HEK293 (cell line): ENCODE measurements at regions not wholly inside any gene's neighbourhood (a gene's known extent, or its start where the extent isn't known, plus 50 kb on each side); places are given as distances from the start of the nearest gene placed in this dataset.

Source experiments
- CTCF ChIA-PET: fragments of 350-600 bp; formaldehyde crosslinking; extraction: SDS; loops from one replicate; lab custom pipeline; 2021; ENCODE audit warnings: antibody characterized with exemption; lab: Yijun Ruan, JAX
- POLR2A ChIA-PET: fragments of 300-600 bp; formaldehyde crosslinking; extraction: SDS; loops from one replicate; lab custom pipeline; 2020; ENCODE audit warnings: antibody characterized with exemption, inconsistent platforms; lab: Yijun Ruan, JAX
- H3K27ac ChIP-seq: fragments of 200-500 bp; sonication (Bioruptor generic); 2 replicates; pipeline ENCODE4 v1.5.1; 2014; ENCODE audit warnings: low read depth, low read length, control low read depth, inconsistent platforms; ENCODE audit errors: extremely low read depth
- H3K36me3 ChIP-seq, 2 experiments: fragments of 200-500 bp in 1 of 2; sonication (Bioruptor generic) in 1 of 2; 1 replicate in 1 of 2; 2 replicates in 1 of 2; pipeline ENCODE4 v1.5.1; 2014 to 2017; ENCODE audit warnings: inconsistent platforms in 2 of 2, low read length in 2 of 2; ENCODE audit not compliant: control insufficient read depth in 2 of 2, insufficient read depth in 1 of 2
- H3K4me1 ChIP-seq: fragments of 200-500 bp; sonication (Bioruptor generic); 2 replicates; pipeline ENCODE4 v1.5.1; 2014; ENCODE audit warnings: mild to moderate bottlenecking, low read length, inconsistent platforms; ENCODE audit not compliant: control insufficient read depth, insufficient read depth
- H3K4me3 ChIP-seq: 2 replicates; pipeline ENCODE4 v1.5.1; 2011; ENCODE audit warnings: low read depth, mild to moderate bottlenecking, control low read depth, low read length, moderate library complexity
- H3K9me3 ChIP-seq: fragments of 200-500 bp; sonication (Bioruptor generic); 2 replicates; pipeline ENCODE4 v1.5.1; 2014; ENCODE audit warnings: low read depth, low read length, inconsistent platforms; ENCODE audit not compliant: control insufficient read depth, insufficient read depth
- BCL6B ChIP-seq: fragments of 450-650 bp; formaldehyde crosslinking; IDR thresholded peaks from 2 replicates; pipeline ENCODE4 v1.5.1; 2017; ENCODE audit warnings: missing biosample characterization, missing genetic modification characterization
- ELK4 ChIP-seq: IDR thresholded peaks from 2 replicates; pipeline ENCODE4 v1.6.1; 2011; ENCODE audit warnings: mild to moderate bottlenecking, low read depth, low read length, borderline replicate concordance
- IKZF3 ChIP-seq: fragments of 450-650 bp; IDR thresholded peaks from 2 replicates; pipeline ENCODE4 v1.5.0; 2018; ENCODE audit warnings: missing biosample characterization, mild to moderate bottlenecking, missing genetic modification characterization, moderate library complexity
- MZF1 ChIP-seq: fragments of 450-650 bp; formaldehyde crosslinking; IDR thresholded peaks from 2 replicates; pipeline ENCODE4 v1.5.1; 2017; ENCODE audit warnings: missing biosample characterization, missing genetic modification characterization, borderline replicate concordance
- OSR2 ChIP-seq: fragments of 450-650 bp; formaldehyde crosslinking; IDR thresholded peaks from 2 replicates; pipeline ENCODE4 v1.5.1; 2016; ENCODE audit warnings: missing biosample characterization, missing genetic modification characterization
- PRDM4 ChIP-seq: fragments of 450-650 bp; formaldehyde crosslinking; IDR thresholded peaks from 2 replicates; pipeline ENCODE4 v1.5.1; 2017; ENCODE audit warnings: missing biosample characterization, missing genetic modification characterization
- ZFHX2 ChIP-seq: fragments of 450-650 bp; formaldehyde crosslinking; conservative IDR thresholded peaks from 2 replicates; pipeline ENCODE4 v1.5.1; 2016; ENCODE audit warnings: missing biosample characterization, missing genetic modification characterization
- ZNF132 ChIP-seq: fragments of 450-650 bp; formaldehyde crosslinking; IDR thresholded peaks from 2 replicates; pipeline ENCODE4 v1.5.1; 2017; ENCODE audit warnings: missing biosample characterization, missing genetic modification characterization, borderline replicate concordance
- ZNF16 ChIP-seq: fragments of 450-650 bp; formaldehyde crosslinking; IDR thresholded peaks from 2 replicates; pipeline ENCODE4 v1.5.1; 2016; ENCODE audit warnings: low read depth, missing biosample characterization, missing genetic modification characterization
- ZNF433 ChIP-seq: fragments of 450-650 bp; formaldehyde crosslinking; IDR thresholded peaks from 2 replicates; pipeline ENCODE4 v1.5.1; 2016; ENCODE audit warnings: missing biosample characterization, missing genetic modification characterization, low read depth
- ZNF449 ChIP-seq: fragments of 450-650 bp; formaldehyde crosslinking; IDR thresholded peaks from 2 replicates; pipeline ENCODE4 v1.5.1; 2017; ENCODE audit warnings: missing biosample characterization, mild to moderate bottlenecking, missing genetic modification characterization, moderate library complexity
- ZNF514 ChIP-seq: fragments of 450-650 bp; formaldehyde crosslinking; IDR thresholded peaks from 2 replicates; pipeline ENCODE4 v1.5.1; 2016; ENCODE audit warnings: missing biosample characterization, missing genetic modification characterization
- ZNF747 ChIP-seq: fragments of 450-650 bp; formaldehyde crosslinking; IDR thresholded peaks from 2 replicates; pipeline ENCODE4 v1.5.1; 2016; ENCODE audit warnings: missing biosample characterization, missing genetic modification characterization
- ZNF830 ChIP-seq: fragments of 450-650 bp; IDR thresholded peaks from 2 replicates; pipeline ENCODE4 v1.5.0; 2018; ENCODE audit warnings: missing biosample characterization, missing genetic modification characterization, low read depth, mild to moderate bottlenecking, moderate library complexity
- ZNF837 ChIP-seq: fragments of 450-650 bp; formaldehyde crosslinking; IDR thresholded peaks from 2 replicates; pipeline ENCODE4 v1.5.1; 2016; ENCODE audit warnings: missing biosample characterization, missing genetic modification characterization
- ZSCAN23 ChIP-seq: fragments of 450-650 bp; formaldehyde crosslinking; IDR thresholded peaks from 2 replicates; pipeline ENCODE4 v1.5.1; 2016; ENCODE audit warnings: missing biosample characterization, missing genetic modification characterization
- ZXDB ChIP-seq: fragments of 450-650 bp; formaldehyde crosslinking; IDR thresholded peaks from 2 replicates; pipeline ENCODE4 v1.5.1; 2016; ENCODE audit warnings: missing biosample characterization, missing genetic modification characterization

- Histone ChIP-seq H3K36me3 (no peaks in the 10 kb centered on the region), H3K9me3 (no peaks in the 10 kb centered on the region), H3K4me3 (no peak overlapping the region), H3K4me1 (no peaks in the 10 kb centered on the region), H3K27ac (no peak overlapping the region)
- no peak for TF ChIP-seq ZNF433 (tag by site-specific recombination)
- no peak for TF ChIP-seq ZFHX2 (tag by site-specific recombination)
- TF ChIP-seq ELK4: no peak
- CTCF ChIA-PET: interaction anchor here (0.6 to 1.3 kb wide), 4 partner anchors 11 to 260 kb away, joined by 3 to 4 read pairs (median 3); no protein-coding TSS in a partner anchor
- POLR2A ChIA-PET: no interaction called here
Observed at GRCh38 chr4:122065149-122065548, 87.0 kb upstream of the BLTP1 start.

- Histone ChIP-seq H3K27ac (no peak overlapping the region), H3K36me3 (no peaks in the 10 kb centered on the region), H3K9me3 (no peaks in the 10 kb centered on the region), H3K4me1 (no peaks in the 10 kb centered on the region), H3K4me3 (no peak overlapping the region)
- ChIA-PET POLR2A (no interaction called here), CTCF (interaction anchor here (0.5 to 0.6 kb wide), 2 partner anchors 9 to 102 kb away, joined by 3 read pairs; no protein-coding TSS in a partner anchor)
- TF ChIP-seq MZF1 (tag by site-specific recombination) (no peak), PRDM4 (tag by site-specific recombination) (no peak), ZNF16 (tag by site-specific recombination) (no peak), ZNF747 (no peak)
Observed at GRCh38 chr4:122053186-122053585, 98.9 kb upstream of the BLTP1 start.

GRCh38 chr4:122052677-122053076 lies 99.5 kb upstream of the BLTP1 start:
- H3K9me3 ChIP-seq: no peaks in the 10 kb centered on the region
- CTCF ChIA-PET: interaction anchor here (0.6 kb wide), 1 partner anchor 9 kb away, joined by 3 read pairs; no protein-coding TSS in a partner anchor
- no peak overlapping the region for H3K4me3 ChIP-seq
- no peaks in the 10 kb centered on the region for H3K36me3 ChIP-seq
- POLR2A ChIA-PET: no interaction called here
- H3K4me1 ChIP-seq: no peaks in the 10 kb centered on the region
- TF ChIP-seq OSR2 (tag by site-specific recombination) (no peak), ZNF514 (no peak), ZNF830 (tag by site-specific recombination) (no peak), ZNF449 (tag by site-specific recombination) (no peak), ZSCAN23 (tag by site-specific recombination) (no peak), BCL6B (tag by site-specific recombination) (no peak), ZNF132 (tag by site-specific recombination) (no peak), ZNF837 (tag by site-specific recombination) (no peak), IKZF3 (tag by site-specific recombination) (no peak), ZXDB (tag by site-specific recombination) (no peak)
- H3K27ac ChIP-seq: no peak overlapping the region
